ENCODE measurements at regions not wholly inside any gene's neighbourhood (a gene's known extent, or its start where the extent isn't known, plus 50 kb on each side); places are given as distances from the start of the nearest gene placed in this dataset.

DNA sequence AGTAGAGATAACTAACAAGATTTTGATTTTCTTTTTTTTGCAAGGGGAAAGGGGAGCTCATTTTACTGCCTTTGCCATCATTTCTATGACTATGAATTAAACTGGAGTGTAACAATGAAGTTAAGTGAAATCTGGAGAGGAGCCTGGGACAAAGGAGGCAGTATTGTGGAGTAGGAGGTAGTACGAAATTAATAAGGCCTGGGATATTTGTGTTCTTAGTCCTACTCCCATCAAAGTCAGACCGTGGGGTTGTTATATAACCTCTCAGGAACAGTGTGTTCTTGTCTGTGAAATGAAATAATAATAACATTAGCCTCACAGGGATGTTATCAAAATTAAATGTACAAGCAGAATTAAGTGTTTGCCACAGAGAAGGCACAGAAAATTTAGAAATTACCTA lies 204.3 kb upstream of the EMCN start (continued):
- TF ChIP-seq TEAD4 (IDR thresholded peaks at IDR 0.05; ENCODE audit: borderline replicate concordance, insufficient read depth) (no peak), FOXM1 (IDR thresholded peaks at IDR 0.05; ENCODE audit: low read depth) (no peak), RXRA (IDR thresholded peaks at IDR 0.05; ENCODE audit: borderline replicate concordance, low read depth) (no peak), GABPA (IDR thresholded peaks at IDR 0.05; ENCODE audit: low read depth) (no peak), YY1 (IDR thresholded peaks at IDR 0.05; ENCODE audit: low read depth) (no peak)
- TF ChIP-seq, protein P1, sequence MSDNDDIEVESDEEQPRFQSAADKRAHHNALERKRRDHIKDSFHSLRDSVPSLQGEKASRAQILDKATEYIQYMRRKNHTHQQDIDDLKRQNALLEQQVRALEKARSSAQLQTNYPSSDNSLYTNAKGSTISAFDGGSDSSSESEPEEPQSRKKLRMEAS (IDR thresholded peaks at IDR 0.05; ENCODE audit: low read depth), result no peak

DNA sequence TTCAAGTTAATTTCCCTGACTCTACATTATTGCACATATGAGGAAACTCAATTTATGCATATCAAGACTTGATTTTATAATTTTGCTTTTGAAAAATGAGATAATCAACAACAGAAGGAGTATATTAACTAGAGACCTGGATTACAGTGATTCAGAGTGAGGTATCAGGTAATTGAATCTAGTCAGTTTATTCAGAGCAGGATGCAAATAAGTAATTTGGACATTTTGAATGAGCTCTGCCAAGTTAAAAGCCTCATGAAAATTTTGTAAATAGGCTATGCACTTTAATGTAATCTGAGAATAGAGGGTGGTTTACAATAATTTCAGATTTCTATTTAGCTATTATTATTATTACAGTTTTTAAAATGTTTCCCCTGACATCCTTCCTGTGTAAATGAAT lies 203.7 kb upstream of the EMCN start:
- no peak for TF ChIP-seq MXI1 (IDR thresholded peaks at IDR 0.05; ENCODE audit: low read depth, low read length)
- peak; percentile 7; the same call in 1 of the 2 replicates for TF ChIP-seq TCF12 (IDR thresholded peaks at IDR 0.05)
- Histone ChIP-seq H3K79me2 (ENCODE audit: insufficient read depth) (no peaks in the 10 kb centered on the region), H3K36me3 (replicated peaks in 1 of 2; ENCODE audit: control insufficient read depth in 1 of 2, insufficient read depth in 2 of 2, low read length in 1 of 2) (no peaks in the 10 kb centered on the region), H3F3A (replicated peaks; ENCODE audit: insufficient read depth) (no peaks in the 10 kb centered on the region), H3K27ac (ENCODE audit: low read depth in 2 of 2, low read length in 1 of 2) (no peak overlapping the region), H4K20me1 (ENCODE audit: insufficient read depth) (no peaks in the 10 kb centered on the region), H3K9me2 (no peaks in the 10 kb centered on the region), H3K4me3 (ENCODE audit: low read depth in 2 of 2, low read length in 1 of 2) (no peak overlapping the region), H3K4me1 (ENCODE audit: control insufficient read depth in 1 of 2, insufficient read depth in 2 of 2, low read depth in 1 of 2, low read length in 1 of 2) (no peaks in the 10 kb centered on the region; a peak in 1 of 4 replicates), H3K27me3 (ENCODE audit: insufficient read depth) (no peaks in the 10 kb centered on the region), H3K9ac (no peak overlapping the region), H2AFZ (ENCODE audit: low read depth) (no peak overlapping the region), H3K9me3 (0 out of 2 replicates have a peak, but pooled peaks cover 10% of the 10 kb centered on the region), H3K4me2 (no peak overlapping the region)
- CTCF ChIA-PET, result interaction anchor here (0.6 kb wide), 1 partner anchor 1518 kb away, joined by 3 read pairs; no protein-coding TSS in a partner anchor
- POLR2A ChIA-PET, result no interaction called here
- DNase-seq, result no peak

DNA sequence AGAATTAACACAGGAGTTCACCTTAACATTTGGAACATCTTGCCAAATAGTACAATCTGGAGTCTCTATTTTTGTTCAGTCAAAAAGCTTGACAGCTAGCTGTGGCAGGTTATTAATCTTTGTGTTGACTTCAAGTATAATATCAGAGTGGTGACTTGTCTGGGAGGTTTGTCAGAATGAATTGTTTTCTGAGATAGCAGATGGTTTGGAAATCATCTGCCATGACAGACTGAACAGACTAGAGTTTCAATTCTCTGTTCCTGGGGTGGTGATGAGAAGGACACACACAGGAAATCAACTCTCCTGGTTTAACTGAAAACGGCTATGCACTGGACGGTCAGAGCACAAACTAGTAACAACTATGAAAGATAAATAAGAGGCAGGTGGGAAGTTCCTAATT lies 203.3 kb upstream of the EMCN start:
- Histone ChIP-seq H4K20me1 (ENCODE audit: insufficient read depth) (no peaks in the 10 kb centered on the region), H3F3A (replicated peaks; ENCODE audit: insufficient read depth) (no peaks in the 10 kb centered on the region), H3K9me2 (no peaks in the 10 kb centered on the region), H3K79me2 (ENCODE audit: insufficient read depth) (no peaks in the 10 kb centered on the region), H3K9me3 (0 out of 2 replicates have a peak, but pooled peaks cover 10% of the 10 kb centered on the region), H3K4me2 (no peak overlapping the region), H3K27me3 (ENCODE audit: insufficient read depth) (no peaks in the 10 kb centered on the region), H3K27ac (ENCODE audit: low read depth in 2 of 2, low read length in 1 of 2) (no peak overlapping the region; a peak in 1 of 4 replicates), H2AFZ (ENCODE audit: low read depth) (no peak overlapping the region), H3K4me1 (ENCODE audit: control insufficient read depth in 1 of 2, insufficient read depth in 2 of 2, low read depth in 1 of 2, low read length in 1 of 2) (no peaks in the 10 kb centered on the region; a peak in 1 of 4 replicates), H3K36me3 (replicated peaks in 1 of 2; ENCODE audit: control insufficient read depth in 1 of 2, insufficient read depth in 2 of 2, low read length in 1 of 2) (no peaks in the 10 kb centered on the region), H3K9ac (no peak overlapping the region), H3K4me3 (ENCODE audit: low read depth in 2 of 2, low read length in 1 of 2) (no peak overlapping the region)
- TF ChIP-seq EP300 (IDR thresholded peaks at IDR 0.05; ENCODE audit: borderline replicate concordance in 1 of 2, low read depth in 1 of 2, low read length in 1 of 2) (peak in 1 of 2 experiments; percentile 39; a peak in 2 of 4 replicates), NRF1 (IDR thresholded peaks at IDR 0.05; ENCODE audit: low read depth, low read length) (no peak)
- TF ChIP-seq, protein P2, sequence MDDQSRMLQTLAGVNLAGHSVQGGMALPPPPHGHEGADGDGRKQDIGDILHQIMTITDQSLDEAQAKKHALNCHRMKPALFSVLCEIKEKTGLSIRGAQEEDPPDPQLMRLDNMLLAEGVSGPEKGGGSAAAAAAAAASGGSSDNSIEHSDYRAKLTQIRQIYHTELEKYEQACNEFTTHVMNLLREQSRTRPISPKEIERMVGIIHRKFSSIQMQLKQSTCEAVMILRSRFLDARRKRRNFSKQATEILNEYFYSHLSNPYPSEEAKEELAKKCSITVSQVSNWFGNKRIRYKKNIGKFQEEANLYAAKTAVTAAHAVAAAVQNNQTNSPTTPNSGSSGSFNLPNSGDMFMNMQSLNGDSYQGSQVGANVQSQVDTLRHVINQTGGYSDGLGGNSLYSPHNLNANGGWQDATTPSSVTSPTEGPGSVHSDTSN (IDR thresholded peaks at IDR 0.05), result peak; percentile 26; the same call in 1 of the 2 replicates
- TF ChIP-seq, protein P3, sequence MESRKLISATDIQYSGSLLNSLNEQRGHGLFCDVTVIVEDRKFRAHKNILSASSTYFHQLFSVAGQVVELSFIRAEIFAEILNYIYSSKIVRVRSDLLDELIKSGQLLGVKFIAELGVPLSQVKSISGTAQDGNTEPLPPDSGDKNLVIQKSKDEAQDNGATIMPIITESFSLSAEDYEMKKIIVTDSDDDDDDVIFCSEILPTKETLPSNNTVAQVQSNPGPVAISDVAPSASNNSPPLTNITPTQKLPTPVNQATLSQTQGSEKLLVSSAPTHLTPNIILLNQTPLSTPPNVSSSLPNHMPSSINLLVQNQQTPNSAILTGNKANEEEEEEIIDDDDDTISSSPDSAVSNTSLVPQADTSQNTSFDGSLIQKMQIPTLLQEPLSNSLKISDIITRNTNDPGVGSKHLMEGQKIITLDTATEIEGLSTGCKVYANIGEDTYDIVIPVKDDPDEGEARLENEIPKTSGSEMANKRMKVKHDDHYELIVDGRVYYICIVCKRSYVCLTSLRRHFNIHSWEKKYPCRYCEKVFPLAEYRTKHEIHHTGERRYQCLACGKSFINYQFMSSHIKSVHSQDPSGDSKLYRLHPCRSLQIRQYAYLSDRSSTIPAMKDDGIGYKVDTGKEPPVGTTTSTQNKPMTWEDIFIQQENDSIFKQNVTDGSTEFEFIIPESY (IDR thresholded peaks at IDR 0.05; ENCODE audit: borderline replicate concordance, low read depth), result no peak
- POLR2A ChIA-PET, result no interaction called here
- CTCF ChIA-PET, result no interaction called here
- 37% methylated on average over 2 of the region's 2 CpGs for WGBS (ENCODE audit: low lambda C conversion rate)
- DNase-seq, result no peak

Measured in SK-N-SH (cell line).